RWPE1 (cell line): ENCODE measurements at regions not wholly inside any gene's neighbourhood (a gene's known extent, or its start where the extent isn't known, plus 50 kb on each side); places are given as distances from the start of the nearest gene placed in this dataset.

Source experiments
- CTCF ChIA-PET: fragments of 350-600 bp; sonication (Branson Sonifier 250); formaldehyde crosslinking; extraction: SDS; loops from one replicate; lab custom pipeline; 2021; lab: Yijun Ruan, JAX
- POLR2A ChIA-PET: fragments of 400-600 bp; formaldehyde crosslinking; extraction: SDS; loops from one replicate; lab custom pipeline; 2020; ENCODE audit warnings: antibody characterized with exemption; ENCODE audit not compliant: low non-redundant PET; lab: Yijun Ruan, JAX
- DNase-seq: peaks from one replicate; pipeline ENCODE4 v3.0.0; 2012; ENCODE audit warnings: low spot score
- H3K27ac ChIP-seq: fragments of 450-650 bp; 2 replicates; pipeline ENCODE4 v1.5.1; 2017
- CTCF ChIP-seq: fragments of 450-650 bp; conservative IDR thresholded peaks from 2 replicates; pipeline ENCODE4 v1.5.1; 2017; ENCODE audit warnings: low read depth, mild to moderate bottlenecking

DNA sequence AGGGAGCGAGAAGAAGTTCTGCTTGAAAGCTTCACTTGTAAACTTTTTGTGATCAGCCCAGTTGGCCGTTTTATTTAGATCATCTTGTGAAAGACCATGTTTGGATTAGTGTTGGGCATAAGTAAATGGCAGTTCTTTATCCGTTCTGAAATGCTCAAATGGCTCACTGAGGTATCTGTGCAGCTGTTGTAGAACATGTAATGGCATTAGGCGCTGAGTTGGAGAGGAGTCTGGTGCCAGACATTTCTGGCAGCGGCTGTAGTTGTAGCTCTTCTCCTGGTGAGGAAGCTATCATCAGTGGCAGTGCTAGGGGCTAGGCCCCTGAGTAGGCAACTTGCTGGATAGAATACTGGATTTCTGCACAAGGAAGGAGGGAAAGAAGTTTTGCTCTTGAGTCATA lies 321.6 kb downstream of the LMO4 start:
- ChIA-PET POLR2A (no interaction called here), CTCF (no interaction called here)
- TF ChIP-seq CTCF = no peak
- no peak for DNase-seq
- no peak overlapping the region for H3K27ac ChIP-seq

DNA sequence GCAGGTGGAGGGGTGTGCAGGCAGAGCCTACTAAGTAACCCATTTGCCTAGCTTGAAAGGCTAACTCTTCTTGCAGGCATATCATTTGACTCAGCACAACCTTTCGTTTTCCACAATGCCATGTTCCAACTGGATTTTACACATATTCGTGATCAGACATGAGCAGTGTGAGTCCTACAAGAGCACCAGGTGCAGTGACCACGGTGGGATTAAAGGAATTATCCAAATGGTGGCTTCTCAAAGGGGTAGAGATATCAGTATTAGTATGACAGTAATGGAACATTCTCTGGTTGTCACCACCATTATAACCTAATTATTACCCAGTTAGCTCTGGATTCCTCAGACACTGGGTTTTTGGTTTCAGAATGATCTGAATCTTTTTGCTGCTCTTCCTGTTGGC lies 323.5 kb downstream of the LMO4 start:
- H3K27ac ChIP-seq = no peak overlapping the region
- CTCF ChIA-PET = no interaction called here
- POLR2A ChIA-PET = no interaction called here
- DNase-seq = no peak
- TF ChIP-seq CTCF = no peak

DNA sequence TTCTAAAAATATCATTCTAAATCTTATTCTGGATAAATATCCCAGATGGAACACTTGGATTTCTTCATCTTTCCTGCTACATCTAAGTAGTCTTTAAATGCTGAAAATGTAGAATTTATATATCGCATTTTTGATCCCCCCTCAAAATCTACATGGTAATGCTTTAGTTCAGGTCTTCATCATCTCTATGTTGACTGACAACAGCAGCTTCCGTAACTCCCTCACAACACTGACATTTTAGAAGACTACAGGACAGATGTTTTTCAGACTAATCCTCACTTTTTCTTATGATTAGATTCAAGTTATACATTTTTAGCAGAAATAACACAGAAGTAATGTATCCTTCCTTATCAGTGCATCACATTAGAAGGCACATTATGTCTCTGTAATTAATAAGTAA lies 336.5 kb downstream of the LMO4 start:
- POLR2A ChIA-PET = no interaction called here
- H3K27ac ChIP-seq = no peak overlapping the region
- CTCF ChIA-PET = no interaction called here
- TF ChIP-seq CTCF = no peak
- no peak for DNase-seq

GRCh38 chr1:87666681-87667080 lies 338.0 kb downstream of the LMO4 start:
- TF ChIP-seq CTCF = no peak
- CTCF ChIA-PET = no interaction called here

GRCh38 chr1:87669674-87670073 lies 341.0 kb downstream of the LMO4 start:
- no peak overlapping the region for H3K27ac ChIP-seq
- TF ChIP-seq CTCF = no peak
- CTCF ChIA-PET = no interaction called here
- DNase-seq = no peak
- POLR2A ChIA-PET = no interaction called here

More at GRCh38 chr1:87666681-87667080, 338.0 kb downstream of the LMO4 start:
- no peak overlapping the region for H3K27ac ChIP-seq
- POLR2A ChIA-PET = no interaction called here
- DNase-seq = no peak

DNA sequence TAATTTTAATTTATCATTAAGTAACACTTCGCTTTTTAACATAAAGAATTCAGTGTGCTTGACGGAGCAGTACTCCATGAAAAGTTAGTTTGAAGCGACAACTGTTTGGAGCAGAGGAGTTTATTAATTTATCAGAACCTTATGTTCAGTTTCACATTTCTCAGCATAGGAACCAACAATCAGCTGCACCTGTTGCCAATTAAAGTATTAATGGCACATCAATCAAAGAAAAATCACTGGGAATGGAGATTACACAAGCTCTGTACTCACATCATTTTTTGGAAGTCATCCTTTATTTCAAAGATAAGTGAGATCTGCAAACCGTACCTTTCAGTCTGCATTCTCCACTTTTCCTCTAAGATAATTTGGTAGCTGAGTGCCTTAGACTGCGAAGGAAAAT lies 344.6 kb downstream of the LMO4 start:
- no peak for DNase-seq
- POLR2A ChIA-PET = no interaction called here
- no peak for TF ChIP-seq CTCF
- no peak overlapping the region for H3K27ac ChIP-seq
- CTCF ChIA-PET = no interaction called here

DNA sequence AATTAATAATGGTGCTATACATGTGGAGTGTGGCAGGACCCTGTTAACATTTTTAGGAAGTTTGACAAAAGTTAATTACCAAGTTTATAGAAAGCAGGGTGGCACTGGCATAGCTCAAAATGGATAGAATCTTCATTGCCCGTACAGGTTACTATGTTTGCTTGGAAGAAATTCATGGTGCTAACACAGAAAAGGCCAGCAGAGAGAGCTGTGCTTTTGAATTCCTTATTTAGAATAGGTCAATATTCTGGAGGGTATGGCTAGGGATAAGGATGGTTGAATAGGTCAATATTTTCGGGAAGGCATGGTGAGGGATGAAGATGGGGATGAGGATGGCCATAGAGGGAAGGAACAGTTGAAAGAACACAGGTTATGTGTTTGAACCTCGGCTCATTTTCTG lies 345.1 kb downstream of the LMO4 start:
- POLR2A ChIA-PET = no interaction called here

More for the DNA sequence above, 345.1 kb downstream of the LMO4 start:
- no peak for TF ChIP-seq CTCF
- no peak for DNase-seq
- H3K27ac ChIP-seq = no peak overlapping the region
- CTCF ChIA-PET = interaction anchor here (0.6 kb wide), 1 partner anchor 59 kb away, joined by 4 read pairs; no protein-coding TSS in a partner anchor
